NT2/D1 (cell line): ENCODE measurements at regions not wholly inside any gene's neighbourhood (a gene's known extent, or its start where the extent isn't known, plus 50 kb on each side); places are given as distances from the start of the nearest gene placed in this dataset.

Experiments
- SUZ12 ChIP-seq: IDR thresholded peaks from 2 replicates; pipeline ENCODE4 v1.6.1; 2011; ENCODE audit not compliant: insufficient read length, insufficient read depth; ENCODE audit errors: extremely low read depth
- YY1 ChIP-seq: IDR thresholded peaks from 2 replicates; pipeline ENCODE4 v1.6.1; 2011; ENCODE audit not compliant: insufficient read length, insufficient read depth
- ZNF274 ChIP-seq: IDR thresholded peaks from 2 replicates; pipeline ENCODE4 v1.6.1; 2011; ENCODE audit warnings: mild to moderate bottlenecking, low read depth, low read length

GRCh38 chr7:37537439-37537838 is 88.8 kb upstream of the ELMO1 start:
- TF ChIP-seq YY1 (no peak), ZNF274 (no peak), SUZ12 (no peak)
